SK-N-SH treated with all-trans-retinoic acid at 6 μM for 48 hours (cell line): ENCODE measurements at regions not wholly inside any gene's neighbourhood (a gene's known extent, or its start where the extent isn't known, plus 50 kb on each side); places are given as distances from the start of the nearest gene placed in this dataset.

Source experiments
- ATAC-seq: fragments of 200-7000 bp; cut with Tn5 transposase; 3 replicates; pipeline ENCODE4 v1.9.1; 2020; ENCODE audit warnings: mild to moderate bottlenecking, moderate library complexity
- ARNTL ChIP-seq: fragments of 450-650 bp; formaldehyde crosslinking; IDR thresholded peaks from 2 replicates; pipeline ENCODE4 v1.5.0; 2020; ENCODE audit warnings: low read depth, mild to moderate bottlenecking, moderate library complexity, borderline replicate concordance
- BACH2 ChIP-seq: fragments of 250-450 bp; sonication (Bioruptor Pico); IDR thresholded peaks from 2 replicates; pipeline ENCODE4 v1.9.0; 2021; ENCODE audit warnings: mild to moderate bottlenecking, borderline replicate concordance
- CREB5 ChIP-seq: fragments of 250-450 bp; sonication (Bioruptor Pico); IDR thresholded peaks from 2 replicates; pipeline ENCODE4 v1.5.1; 2020; ENCODE audit warnings: low read depth, mild to moderate bottlenecking, moderate library complexity
- CSDC2 ChIP-seq: fragments of 250-450 bp; sonication (Bioruptor Pico); IDR thresholded peaks from 2 replicates; pipeline ENCODE4 v1.5.0; 2020; ENCODE audit warnings: mild to moderate bottlenecking, moderate library complexity
- CSRNP3 ChIP-seq: fragments of 250-450 bp; sonication (Bioruptor Pico); IDR thresholded peaks from 2 replicates; pipeline ENCODE4 v1.5.1; 2021; ENCODE audit warnings: mild to moderate bottlenecking, moderate library complexity
- ESRRG ChIP-seq: fragments of 250-450 bp; sonication (Bioruptor Pico); IDR thresholded peaks from 2 replicates; pipeline ENCODE4 v1.6.1; 2021; ENCODE audit warnings: mild to moderate bottlenecking
- GLIS3 ChIP-seq: fragments of 250-450 bp; sonication (Bioruptor Pico); IDR thresholded peaks from 2 replicates; pipeline ENCODE4 v1.5.0; 2020; ENCODE audit warnings: mild to moderate bottlenecking, moderate library complexity
- ISL1 ChIP-seq: fragments of 250-450 bp; sonication (Bioruptor Pico); IDR thresholded peaks from 2 replicates; pipeline ENCODE4 v2.1.2; 2022; ENCODE audit warnings: mild to moderate bottlenecking, moderate library complexity
- OSR1 ChIP-seq: fragments of 250-450 bp; sonication (Bioruptor Pico); IDR thresholded peaks from 2 replicates; pipeline ENCODE4 v1.8.0; 2022; ENCODE audit warnings: moderate library complexity, mild to moderate bottlenecking, inconsistent platforms
- PATZ1 ChIP-seq: fragments of 250-450 bp; sonication (Bioruptor Pico); IDR thresholded peaks from 2 replicates; pipeline ENCODE4 v1.8.0; 2020; ENCODE audit warnings: mild to moderate bottlenecking, moderate library complexity, borderline replicate concordance
- POU6F1 ChIP-seq: fragments of 250-450 bp; sonication (Bioruptor Pico); IDR thresholded peaks from 2 replicates; pipeline ENCODE4 v1.8.0; 2021; ENCODE audit warnings: low read depth, mild to moderate bottlenecking, moderate library complexity, borderline replicate concordance
- PPARA ChIP-seq: fragments of 250-450 bp; sonication (Bioruptor Pico); IDR thresholded peaks from 2 replicates; pipeline ENCODE4 v1.5.0; 2020; ENCODE audit warnings: mild to moderate bottlenecking, borderline replicate concordance
- RARB ChIP-seq: fragments of 250-450 bp; sonication (Bioruptor Pico); IDR thresholded peaks from 2 replicates; pipeline ENCODE4 v1.8.0; 2021; ENCODE audit warnings: mild to moderate bottlenecking, moderate library complexity
- SNAI2 ChIP-seq: fragments of 250-450 bp; sonication (Bioruptor Pico); IDR thresholded peaks from 2 replicates; pipeline ENCODE4 v1.5.0; 2020; ENCODE audit warnings: mild to moderate bottlenecking, moderate library complexity
- TCF4 ChIP-seq: fragments of 250-450 bp; sonication (Bioruptor Pico); IDR thresholded peaks from 2 replicates; pipeline ENCODE4 v1.8.0; 2021; ENCODE audit warnings: mild to moderate bottlenecking, moderate library complexity, borderline replicate concordance
- TOX ChIP-seq: fragments of 250-450 bp; sonication (Bioruptor Pico); IDR thresholded peaks from 2 replicates; pipeline ENCODE4 v1.8.0; 2021; ENCODE audit warnings: mild to moderate bottlenecking, moderate library complexity, borderline replicate concordance
- ZC3H10 ChIP-seq: fragments of 250-450 bp; sonication (Bioruptor Pico); IDR thresholded peaks from 2 replicates; pipeline ENCODE4 v1.5.1; 2021; ENCODE audit warnings: mild to moderate bottlenecking, moderate library complexity
- ZFP3 ChIP-seq: fragments of 250-450 bp; sonication (Bioruptor Pico); IDR thresholded peaks from 2 replicates; pipeline ENCODE4 v1.5.0; 2020; ENCODE audit warnings: mild to moderate bottlenecking, moderate library complexity
- ZFP30 ChIP-seq: fragments of 450-650 bp; formaldehyde crosslinking; IDR thresholded peaks from 2 replicates; pipeline ENCODE4 v1.5.0; 2022; ENCODE audit warnings: mild to moderate bottlenecking, moderate library complexity
- ZNF565 ChIP-seq: fragments of 450-650 bp; formaldehyde crosslinking; conservative IDR thresholded peaks from 2 replicates; pipeline ENCODE4 v1.5.0; 2020; ENCODE audit warnings: low read depth, mild to moderate bottlenecking, moderate library complexity
- ZNF70 ChIP-seq: fragments of 450-650 bp; formaldehyde crosslinking; IDR thresholded peaks from 2 replicates; pipeline ENCODE4 v1.5.0; 2020; ENCODE audit warnings: mild to moderate bottlenecking, moderate library complexity
- ZNF8 ChIP-seq: fragments of 450-650 bp; formaldehyde crosslinking; IDR thresholded peaks from 2 replicates; pipeline ENCODE4 v1.5.0; 2020; ENCODE audit warnings: mild to moderate bottlenecking, moderate library complexity

GRCh38 chr10:76732306-76732705 lies 905.3 kb downstream of the KCNMA1 start:
- no peak for TF ChIP-seq ZNF565
- no peak for TF ChIP-seq ISL1 (CRISPR knock-in tag)
- no peak for TF ChIP-seq ZNF8
- TF ChIP-seq PATZ1 = no peak
- no peak for TF ChIP-seq ZFP3 (CRISPR knock-in tag)
- TF ChIP-seq TOX (CRISPR knock-in tag) = no peak
- TF ChIP-seq CSDC2 = no peak
- no peak for TF ChIP-seq ARNTL (CRISPR knock-in tag)
- TF ChIP-seq GLIS3 (CRISPR knock-in tag) = no peak
- TF ChIP-seq CSRNP3 = no peak
- TF ChIP-seq RARB (CRISPR knock-in tag) = no peak
- no peak for ATAC-seq

GRCh38 chr10:76729841-76730487 lies 907.6 kb downstream of the KCNMA1 start:
- ATAC-seq = no peak
- TF ChIP-seq BACH2 (CRISPR knock-in tag) = no peak
- TF ChIP-seq POU6F1 (CRISPR knock-in tag) = no peak
- no peak for TF ChIP-seq ARNTL (CRISPR knock-in tag)
- TF ChIP-seq ZNF70 (CRISPR knock-in tag) = no peak
- TF ChIP-seq CREB5 (CRISPR knock-in tag) = no peak
- no peak for TF ChIP-seq ZFP30
- TF ChIP-seq OSR1 = no peak
- no peak for TF ChIP-seq PPARA (CRISPR knock-in tag)
- no peak for TF ChIP-seq GLIS3 (CRISPR knock-in tag)
- no peak for TF ChIP-seq RARB (CRISPR knock-in tag)
- TF ChIP-seq, all 23 proteins: peak for 0

GRCh38 chr10:76729346-76729745 lies 908.3 kb downstream of the KCNMA1 start:
- ATAC-seq = no peak
- TF ChIP-seq CSRNP3 (no peak), CSDC2 (no peak), ZC3H10 (CRISPR knock-in tag) (no peak), POU6F1 (CRISPR knock-in tag) (no peak), PATZ1 (no peak), TCF4 (no peak), ZNF70 (CRISPR knock-in tag) (no peak), ZNF8 (no peak), ESRRG (CRISPR knock-in tag) (no peak), SNAI2 (CRISPR knock-in tag) (no peak), ZFP30 (no peak), ISL1 (CRISPR knock-in tag) (no peak)
- TF ChIP-seq, all 23 proteins: peak for 0
